NCI-H460 (cell line): ENCODE measurements at regions not wholly inside any gene's neighbourhood (a gene's known extent, or its start where the extent isn't known, plus 50 kb on each side); places are given as distances from the start of the nearest gene placed in this dataset.

ENCODE experiments used
- DNase-seq: peaks from one replicate; pipeline ENCODE4 v3.0.0-alpha.2; 2016; ENCODE audit warnings: low read depth; ENCODE audit errors: extremely low read depth

- DNase-seq, result no peak
Observed at GRCh38 chr3:117625174-117625573, 915.6 kb downstream of the TUSC7 start.

GRCh38 chr3:117626577-117626976 is 917.0 kb downstream of the TUSC7 start:
- no peak for DNase-seq

GRCh38 chr3:117628823-117629291 is 919.3 kb downstream of the TUSC7 start:
- DNase-seq, result no peak

GRCh38 chr3:117629505-117629904 is 919.9 kb downstream of the TUSC7 start:
- DNase-seq, result no peak

GRCh38 chr3:117630469-117630868 is 920.9 kb downstream of the TUSC7 start:
- no peak for DNase-seq

GRCh38 chr3:117630885-117631284 is 921.3 kb downstream of the TUSC7 start:
- DNase-seq, result no peak

GRCh38 chr3:117631781-117632180 is 922.2 kb downstream of the TUSC7 start:
- no peak for DNase-seq

- no peak for DNase-seq
Observed at GRCh38 chr3:117632191-117632590, 922.6 kb downstream of the TUSC7 start.

- no peak for DNase-seq
Observed at GRCh38 chr3:117633207-117633606, 923.6 kb downstream of the TUSC7 start.

GRCh38 chr3:117637666-117638065 is 928.1 kb downstream of the TUSC7 start:
- no peak for DNase-seq

- no peak for DNase-seq
Observed at GRCh38 chr3:117644203-117644602, 934.6 kb downstream of the TUSC7 start.

- DNase-seq, result no peak
Observed at GRCh38 chr3:117645561-117646242, 936.1 kb downstream of the TUSC7 start.

GRCh38 chr3:117647435-117647834 is 937.9 kb downstream of the TUSC7 start:
- DNase-seq, result no peak

GRCh38 chr3:117651246-117651645 is 941.7 kb downstream of the TUSC7 start:
- DNase-seq, result no peak

GRCh38 chr3:117656391-117656790 is 946.8 kb downstream of the TUSC7 start:
- no peak for DNase-seq

- DNase-seq, result no peak
Observed at GRCh38 chr3:117657278-117657677, 947.7 kb downstream of the TUSC7 start.

- DNase-seq, result no peak
Observed at GRCh38 chr3:117660941-117661817, 951.6 kb downstream of the TUSC7 start.

GRCh38 chr3:117661818-117662095 is 952.2 kb downstream of the TUSC7 start:
- no peak for DNase-seq

GRCh38 chr3:117665296-117665695 is 955.7 kb downstream of the TUSC7 start:
- DNase-seq, result no peak

- no peak for DNase-seq
Observed at GRCh38 chr3:117666325-117666724, 956.7 kb downstream of the TUSC7 start.

GRCh38 chr3:117666812-117667211 is 957.2 kb downstream of the TUSC7 start:
- no peak for DNase-seq

GRCh38 chr3:117669774-117670173 is 960.2 kb downstream of the TUSC7 start:
- no peak for DNase-seq
